H9 (cell line): ENCODE measurements at regions not wholly inside any gene's neighbourhood (a gene's known extent, or its start where the extent isn't known, plus 50 kb on each side); places are given as distances from the start of the nearest gene placed in this dataset.

Source experiments
- DNase-seq: peaks from one replicate; pipeline ENCODE4 v3.0.0-alpha.2; 2017
- H2AFZ ChIP-seq: one replicate; pipeline ENCODE4 v1.6.1; 2013; ENCODE audit warnings: mild to moderate bottlenecking, low read length, control low read depth, moderate library complexity
- H2AK5ac ChIP-seq: 2 replicates; pipeline ENCODE4 v1.6.1; 2013; ENCODE audit warnings: low read length, control low read depth, mixed read lengths; ENCODE audit not compliant: insufficient read length
- H2BK120ac ChIP-seq: one replicate; pipeline ENCODE4 v1.6.1; 2013; ENCODE audit warnings: low read depth, mild to moderate bottlenecking, low read length, control low read depth, inconsistent platforms; ENCODE audit not compliant: poor library complexity, severe bottlenecking
- H2BK12ac ChIP-seq: 2 replicates; pipeline ENCODE4 v1.6.1; 2013; ENCODE audit warnings: low read length, control low read depth, mixed read lengths, low read depth; ENCODE audit not compliant: insufficient read length
- H2BK15ac ChIP-seq: 2 replicates; pipeline ENCODE4 v1.6.1; 2013; ENCODE audit warnings: low read depth, low read length, control low read depth
- H2BK20ac ChIP-seq: one replicate; pipeline ENCODE4 v1.6.1; 2013; ENCODE audit warnings: low read depth, mild to moderate bottlenecking, low read length, control low read depth, inconsistent platforms; ENCODE audit not compliant: poor library complexity, severe bottlenecking
- H2BK5ac ChIP-seq: 2 replicates; pipeline ENCODE4 v1.6.1; 2013; ENCODE audit warnings: low read length, control low read depth, mixed read lengths; ENCODE audit not compliant: insufficient read length
- H3K14ac ChIP-seq: 2 replicates; pipeline ENCODE4 v1.6.1; 2013; ENCODE audit warnings: low read length, control low read depth; ENCODE audit not compliant: insufficient read depth
- H3K18ac ChIP-seq: 2 replicates; pipeline ENCODE4 v1.6.1; 2013; ENCODE audit warnings: low read depth, mild to moderate bottlenecking, mixed read lengths, low read length, control low read depth; ENCODE audit not compliant: insufficient read length
- H3K23ac ChIP-seq: 2 replicates; pipeline ENCODE4 v1.6.1; 2013; ENCODE audit warnings: low read length, control low read depth, mixed read lengths, low read depth; ENCODE audit not compliant: insufficient read length
- H3K23me2 ChIP-seq: 2 replicates; pipeline ENCODE4 v1.6.1; 2013; ENCODE audit warnings: low read depth, mild to moderate bottlenecking, mixed read lengths, low read length, control low read depth; ENCODE audit not compliant: insufficient read length, poor library complexity, severe bottlenecking
- H3K27ac ChIP-seq: 2 replicates; pipeline ENCODE4 v1.5.1; 2013; ENCODE audit warnings: low read length, control low read depth, mixed read lengths, low read depth; ENCODE audit not compliant: insufficient read length
- H3K27me3 ChIP-seq: 2 replicates; pipeline ENCODE4 v1.6.1; 2013; ENCODE audit warnings: low read length, control low read depth, inconsistent platforms; ENCODE audit not compliant: insufficient read depth
- H3K4ac ChIP-seq: 2 replicates; pipeline ENCODE4 v1.6.1; 2013; ENCODE audit warnings: low read depth, mild to moderate bottlenecking, control low read depth, inconsistent platforms, low read length, moderate library complexity
- H3K4me1 ChIP-seq: 2 replicates; pipeline ENCODE4 v1.6.1; 2013; ENCODE audit warnings: low read length, control low read depth, inconsistent platforms; ENCODE audit not compliant: insufficient read depth
- H3K4me2 ChIP-seq: 2 replicates; pipeline ENCODE4 v1.6.1; 2013; ENCODE audit warnings: low read length, control low read depth, mixed read lengths; ENCODE audit not compliant: insufficient read length, insufficient read depth
- H3K56ac ChIP-seq: 2 replicates; pipeline ENCODE4 v1.6.1; 2013; ENCODE audit warnings: low read depth, mild to moderate bottlenecking, mixed read lengths, low read length, control low read depth; ENCODE audit not compliant: insufficient read length
- H3K79me1 ChIP-seq: 2 replicates; pipeline ENCODE4 v1.6.1; 2013; ENCODE audit warnings: low read depth, mild to moderate bottlenecking, moderate library complexity, low read length, control low read depth, inconsistent platforms; ENCODE audit not compliant: insufficient read depth, poor library complexity, severe bottlenecking
- H3K79me2 ChIP-seq: 2 replicates; pipeline ENCODE4 v1.6.1; 2013; ENCODE audit warnings: low read length, control low read depth, inconsistent platforms; ENCODE audit not compliant: insufficient read depth
- H3K9ac ChIP-seq: 2 replicates; pipeline ENCODE4 v1.6.1; 2013; ENCODE audit warnings: low read length, control low read depth, mixed read lengths; ENCODE audit not compliant: insufficient read length; ENCODE audit errors: extremely low read depth
- H3K9me3 ChIP-seq: one replicate; pipeline ENCODE4 v1.6.1; 2013; ENCODE audit warnings: low read depth, low read length, inconsistent platforms; ENCODE audit not compliant: control insufficient read depth
- H3T11ph ChIP-seq: one replicate; pipeline ENCODE4 v1.6.1; 2013; ENCODE audit warnings: mild to moderate bottlenecking, low read length, control low read depth, inconsistent platforms
- H4K20me1 ChIP-seq: one replicate; pipeline ENCODE4 v1.6.1; 2013; ENCODE audit not compliant: control insufficient read depth, insufficient read length, insufficient read depth
- H4K5ac ChIP-seq: 2 replicates; pipeline ENCODE4 v1.6.1; 2013; ENCODE audit warnings: low read depth, mild to moderate bottlenecking, mixed read lengths, low read length, control low read depth; ENCODE audit not compliant: insufficient read length
- H4K8ac ChIP-seq: replicated peaks from 2 replicates; pipeline ENCODE4 v1.6.1; 2013; ENCODE audit warnings: low read length, control low read depth, mixed read lengths, low read depth; ENCODE audit not compliant: insufficient read length
- H4K91ac ChIP-seq: 2 replicates; pipeline ENCODE4 v1.6.1; 2013; ENCODE audit warnings: low read depth, mild to moderate bottlenecking, moderate library complexity, mixed read lengths, low read length, control low read depth; ENCODE audit not compliant: insufficient read length
- H3K27ac Mint-ChIP-seq, 3 experiments: 2 replicates in 2 of 3; 3 replicates in 1 of 3; pipeline ENCODE4 v1.8.0; 2020 to 2021; ENCODE audit warnings: mixed read lengths in 3 of 3, mild to moderate bottlenecking in 1 of 3, moderate library complexity in 1 of 3
- H3K27me3 Mint-ChIP-seq: 2 replicates; pipeline ENCODE4 v1.8.0; 2021; ENCODE audit warnings: low read depth, mild to moderate bottlenecking, moderate library complexity, mixed read lengths
- H3K36me3 Mint-ChIP-seq, 3 experiments: 2 replicates in 2 of 3; 3 replicates in 1 of 3; pipeline ENCODE4 v1.8.0; 2020 to 2021; ENCODE audit warnings: low read depth in 3 of 3, mixed read lengths in 3 of 3; ENCODE audit not compliant: insufficient read depth in 1 of 3
- H3K4me1 Mint-ChIP-seq, 2 experiments: 2 replicates each; pipeline ENCODE4 v1.8.0; 2020; ENCODE audit warnings: mixed read lengths in 2 of 2
- H3K4me3 Mint-ChIP-seq, 2 experiments: 2 replicates in 1 of 2; 3 replicates in 1 of 2; pipeline ENCODE4 v1.8.0; 2020 to 2021; ENCODE audit warnings: mild to moderate bottlenecking in 2 of 2, mixed read lengths in 2 of 2, moderate library complexity in 1 of 2
- H3K9me3 Mint-ChIP-seq, 2 experiments: 2 replicates in 1 of 2; 3 replicates in 1 of 2; pipeline ENCODE4 v1.8.0; 2020; ENCODE audit warnings: mild to moderate bottlenecking in 2 of 2, mixed read lengths in 2 of 2, moderate library complexity in 1 of 2
- CTCF ChIP-seq: fragments of 200-600 bp; sonication (generic); conservative IDR thresholded peaks from 3 replicates; pipeline ENCODE4 v1.8.0; 2021; ENCODE audit warnings: antibody characterized with exemption, mild to moderate bottlenecking
- WGBS: extraction: QIAGEN DNeasy Blood & Tissue Kit; methylation state at CpG from one replicate; pipeline ENCODE4 v1.1.7; 2013; ENCODE audit warnings: missing lambda C conversion rate, low lambda C conversion rate, mixed read lengths; ENCODE audit not compliant: insufficient read length; ENCODE audit errors: extremely low coverage; 5-methylcytosine and 5-hydroxymethylcytosine counted together

DNA sequence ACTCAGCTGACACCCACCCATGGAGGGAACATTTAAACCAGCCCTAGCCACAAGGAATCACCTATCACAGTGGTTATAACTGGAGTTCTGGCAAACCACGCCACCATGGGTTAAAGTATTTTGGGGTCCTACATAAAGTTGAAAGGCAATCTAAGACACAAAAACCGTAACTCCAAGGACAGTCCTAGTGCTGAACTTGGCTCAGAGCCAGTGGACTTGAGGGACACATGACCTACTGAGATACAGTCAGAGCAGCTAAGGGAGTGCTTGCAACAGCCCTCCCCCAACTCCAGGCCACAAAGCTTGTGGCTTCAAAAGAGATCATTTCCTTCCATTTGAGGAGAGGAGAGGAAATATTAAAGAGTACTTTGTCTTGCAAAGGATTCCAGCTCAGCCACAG lies 300.5 kb downstream of the FGF13 start:
- no peak overlapping the region for H3K27ac Mint-ChIP-seq
- Histone ChIP-seq H3T11ph (no peak overlapping the region), H3K14ac (no peak overlapping the region), H3K18ac (no peak overlapping the region), H2AFZ (no peak overlapping the region), H3K56ac (no peak overlapping the region), H4K91ac (no peak overlapping the region), H4K20me1 (no peaks in the 10 kb centered on the region), H2BK12ac (no peak overlapping the region), H2BK5ac (no peak overlapping the region), H4K5ac (no peak overlapping the region), H3K9me3 (no peaks in the 10 kb centered on the region), H3K4ac (no peak overlapping the region), H3K4me2 (no peak overlapping the region), H2BK15ac (no peak overlapping the region), H3K23ac (no peak overlapping the region), H3K27me3 (no peaks in the 10 kb centered on the region), H2AK5ac (no peak overlapping the region), H3K23me2 (no peaks in the 10 kb centered on the region), H2BK20ac (no peak overlapping the region), H3K79me1 (no peaks in the 10 kb centered on the region), H3K27ac (no peak overlapping the region), H2BK120ac (no peak overlapping the region), H4K8ac (no peak overlapping the region), H3K9ac (no peak overlapping the region), H3K79me2 (no peaks in the 10 kb centered on the region), H3K4me1 (no peaks in the 10 kb centered on the region)
- H3K9me3 Mint-ChIP-seq: peaks cover 2 to 46% of the 10 kb centered on the region in 2 experiments; a peak in 2 of 5 replicates
- H3K4me3 Mint-ChIP-seq: no peak overlapping the region
- H3K36me3 Mint-ChIP-seq: no peaks in the 10 kb centered on the region; a peak in 3 of 7 replicates
- DNase-seq: no peak
- no CpG with 5 or more reads among the region's 2 CpGs for WGBS
- TF ChIP-seq CTCF: no peak
- no peaks in the 10 kb centered on the region for H3K27me3 Mint-ChIP-seq
- no peaks in the 10 kb centered on the region for H3K4me1 Mint-ChIP-seq
